NB4 (cell line): ENCODE measurements at regions not wholly inside any gene's neighbourhood (a gene's known extent, or its start where the extent isn't known, plus 50 kb on each side); places are given as distances from the start of the nearest gene placed in this dataset.

ENCODE experiments used
- CTCF ChIP-seq: IDR thresholded peaks from one replicate; pipeline ENCODE4 v1.5.1; 2012; ENCODE audit warnings: low read depth, low read length
- MYC ChIP-seq: IDR thresholded peaks from 2 replicates; pipeline ENCODE4 v1.6.1; 2011; ENCODE audit warnings: low read depth, low read length
- POLR2A ChIP-seq: IDR thresholded peaks from 2 replicates; pipeline ENCODE4 v1.6.1; 2011; ENCODE audit warnings: mild to moderate bottlenecking; ENCODE audit not compliant: insufficient read length; ENCODE audit errors: extremely low read depth

DNA sequence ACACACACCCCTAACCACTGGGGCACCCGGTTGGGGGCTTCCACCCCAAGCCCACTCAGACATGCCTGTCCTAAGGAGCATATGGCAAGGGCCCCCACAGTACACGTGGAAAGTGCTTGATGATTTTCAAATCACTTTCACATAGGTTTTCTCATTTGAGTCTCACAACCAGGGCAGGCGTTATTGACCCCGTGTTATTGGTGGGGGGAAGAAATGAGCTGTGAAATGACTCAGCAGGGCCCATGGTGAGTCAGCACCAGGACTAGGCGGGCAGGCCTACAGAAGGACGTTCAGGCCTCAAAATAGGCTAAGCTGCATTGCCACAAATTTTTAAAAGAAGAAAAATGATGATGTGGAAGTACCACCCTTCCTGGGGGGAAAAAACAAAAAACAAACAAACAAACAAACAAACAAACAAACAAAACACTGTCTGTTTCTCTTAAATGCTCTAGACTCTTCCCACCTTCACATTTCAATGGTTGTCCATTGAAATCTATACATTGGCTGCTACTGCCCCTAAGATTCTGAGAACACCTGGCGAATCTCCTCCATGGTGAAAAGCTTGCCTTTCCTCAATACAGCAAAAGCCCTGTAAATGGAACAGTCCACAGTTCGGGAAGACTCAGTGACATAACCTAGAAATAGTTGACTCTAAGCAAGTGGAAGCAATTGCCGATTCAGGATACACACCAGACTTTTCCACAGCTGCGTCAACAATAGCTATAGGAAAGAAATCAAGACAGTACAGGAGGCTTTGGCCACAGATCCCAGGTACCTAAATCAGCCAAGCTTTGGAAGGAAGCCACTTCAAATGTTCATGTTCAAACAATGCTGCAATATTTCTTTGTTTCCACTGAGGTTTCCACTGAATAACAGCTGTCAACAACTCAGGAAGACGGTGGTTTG is 234.7 kb downstream of the TOMM20 start:
- TF ChIP-seq POLR2A (no peak), CTCF (no peak), MYC (no peak)
